HG03060 (cell line): ENCODE measurements at regions not wholly inside any gene's neighbourhood (a gene's known extent, or its start where the extent isn't known, plus 50 kb on each side); places are given as distances from the start of the nearest gene placed in this dataset.
"Not testable (repeated sequence)": the region's sequence is repeated elsewhere in the genome, so short reads cannot be mapped to it uniquely, and the experiment has no call there.

Source experiments
- ATAC-seq: cut with Tn5 transposase; IDR thresholded peaks from one replicate; pipeline ENCODE4 v1.9.1; 2021; ENCODE audit warnings: low read depth, moderate number of reproducible peaks; ENCODE audit not compliant: unreplicated experiment

DNA sequence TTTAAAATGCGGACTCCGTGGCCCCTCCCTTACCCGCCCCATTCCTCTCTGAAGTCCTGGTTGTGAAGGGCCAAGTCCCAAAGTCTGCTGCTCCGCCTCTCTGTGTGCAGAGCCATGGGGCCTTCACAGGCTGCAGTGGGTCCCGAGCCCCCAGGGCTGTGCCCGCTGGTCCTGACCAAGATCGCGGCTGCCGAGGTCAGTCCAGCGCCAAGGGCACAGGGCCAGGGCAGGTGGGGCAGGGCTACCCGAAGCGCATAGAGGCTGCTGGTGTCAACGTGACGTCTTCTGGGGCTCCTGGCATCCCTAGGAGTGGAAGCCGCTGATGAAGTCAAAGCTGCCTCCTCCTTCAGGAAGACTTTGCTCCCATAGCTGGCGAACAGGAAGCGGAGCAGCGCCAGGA lies 858.8 kb downstream of the TUBA3C start:
- ATAC-seq: not testable (repeated sequence)

GRCh38 chr13:18319653-18320052 lies 862.0 kb downstream of the TUBA3C start:
- not testable (repeated sequence) for ATAC-seq

DNA sequence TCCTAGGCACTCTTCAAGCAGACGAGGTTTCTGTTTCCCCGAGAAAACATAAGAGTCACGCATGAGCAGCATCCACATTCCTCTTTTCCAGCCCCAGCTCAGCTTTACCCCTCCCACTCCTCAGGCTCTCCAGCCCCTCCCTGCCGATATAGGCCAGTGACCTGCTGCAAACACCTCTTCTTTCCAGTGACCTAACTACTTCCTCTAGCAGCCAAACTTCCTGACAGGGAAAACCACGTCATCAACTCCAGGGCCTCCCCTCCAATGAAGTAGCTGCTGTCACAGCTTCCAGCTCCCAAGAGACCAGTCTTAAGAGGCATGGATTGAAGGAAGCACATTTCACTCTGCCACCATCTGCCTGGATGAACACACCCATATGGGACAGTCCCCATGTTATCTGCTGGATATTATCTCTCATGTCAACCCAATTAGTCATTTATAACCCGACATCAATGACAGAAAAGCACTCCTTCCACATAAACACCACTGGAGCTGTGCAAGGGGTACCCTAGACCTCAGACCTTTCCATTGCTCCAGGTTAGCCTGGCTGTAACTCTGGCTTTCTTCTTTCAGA lies 878.3 kb downstream of the TUBA3C start:
- not testable (repeated sequence) for ATAC-seq

DNA sequence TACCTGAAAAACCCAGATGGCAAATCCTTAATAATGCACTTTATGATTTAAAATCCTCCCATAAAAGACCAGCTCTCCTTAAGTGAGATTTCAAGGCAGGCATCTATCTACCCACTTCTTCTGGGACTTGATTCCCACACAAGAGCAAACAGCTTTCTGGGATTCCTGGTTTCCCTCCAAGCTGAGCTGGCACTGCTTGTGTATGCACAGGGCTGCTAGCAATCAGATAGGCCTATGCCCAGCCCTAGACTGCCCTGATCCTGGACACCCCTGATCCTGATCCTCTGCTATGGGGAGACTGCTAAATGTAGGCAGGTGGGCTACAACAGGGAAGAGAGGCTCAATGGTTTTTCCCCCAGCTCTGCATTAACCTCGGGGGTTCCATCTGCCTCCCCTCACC lies 880.7 kb downstream of the TUBA3C start:
- ATAC-seq: not testable (repeated sequence)

DNA sequence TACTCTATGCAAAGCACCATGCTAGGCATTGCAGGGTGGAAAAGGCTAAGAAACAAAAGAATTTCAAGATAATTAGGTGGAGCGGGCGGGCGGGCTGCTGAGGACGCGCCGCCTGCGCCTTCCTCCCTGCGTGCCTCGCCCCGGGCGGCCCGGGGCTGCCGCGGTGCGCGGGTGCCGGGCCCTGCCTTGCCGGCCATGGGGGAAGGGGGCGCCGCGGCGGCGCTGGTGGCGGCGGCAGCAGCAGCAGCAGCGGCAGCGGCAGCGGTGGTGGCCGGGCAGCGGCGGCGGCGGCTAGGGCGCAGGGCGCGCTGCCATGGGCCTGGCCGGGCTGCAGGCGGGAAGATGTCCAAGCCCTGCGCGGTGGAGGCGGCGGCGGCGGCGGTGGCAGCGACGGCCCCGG lies 884.3 kb downstream of the TUBA3C start:
- ATAC-seq: not testable (repeated sequence)

- not testable (repeated sequence) for ATAC-seq
Observed at GRCh38 chr13:18296617-18297016, 885.0 kb downstream of the TUBA3C start.

- ATAC-seq: not testable (repeated sequence)
Observed at GRCh38 chr13:18294311-18294710, 887.3 kb downstream of the TUBA3C start.

- not testable (repeated sequence) for ATAC-seq
Observed at GRCh38 chr13:18286848-18287247, 894.8 kb downstream of the TUBA3C start.

DNA sequence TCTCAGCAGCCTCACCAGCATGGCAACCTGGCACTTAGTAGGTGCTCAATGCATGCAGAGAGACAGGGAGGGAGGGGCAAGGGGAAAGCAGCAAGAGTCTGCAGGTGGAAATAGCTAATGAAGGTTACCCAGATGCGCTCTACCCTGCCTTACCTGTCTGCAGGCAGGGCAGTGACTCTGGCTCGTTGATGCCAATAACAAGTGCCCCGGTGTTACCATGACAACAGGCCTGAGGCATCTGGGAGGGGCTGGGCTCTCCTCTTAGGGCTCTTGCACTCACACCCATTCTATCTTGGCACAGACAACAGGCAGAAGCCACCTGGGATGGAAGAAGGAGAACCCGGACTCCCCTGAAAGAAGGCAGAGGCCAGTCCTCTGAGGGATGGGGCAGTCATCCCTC lies 896.0 kb downstream of the TUBA3C start:
- not testable (repeated sequence) for ATAC-seq

DNA sequence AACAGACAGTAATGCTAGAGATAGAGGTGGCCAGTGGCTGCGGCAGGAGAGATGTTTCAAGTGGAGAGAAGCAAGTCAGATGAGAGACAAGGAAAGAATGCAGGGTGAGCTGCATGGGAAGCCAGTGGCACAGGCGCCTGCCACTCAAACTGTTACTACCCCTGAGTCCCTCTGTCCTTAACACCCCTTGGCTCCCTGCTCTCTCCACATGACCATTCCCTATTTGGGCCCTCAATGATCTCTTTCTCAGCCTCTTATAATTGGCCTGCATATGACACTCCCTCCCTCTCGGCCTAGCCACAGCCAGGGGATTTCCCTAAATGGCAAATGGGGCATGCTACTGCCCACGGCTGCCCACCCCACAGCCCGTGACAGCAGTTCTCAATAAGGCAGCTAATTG lies 897.6 kb downstream of the TUBA3C start:
- ATAC-seq: not testable (repeated sequence)

DNA sequence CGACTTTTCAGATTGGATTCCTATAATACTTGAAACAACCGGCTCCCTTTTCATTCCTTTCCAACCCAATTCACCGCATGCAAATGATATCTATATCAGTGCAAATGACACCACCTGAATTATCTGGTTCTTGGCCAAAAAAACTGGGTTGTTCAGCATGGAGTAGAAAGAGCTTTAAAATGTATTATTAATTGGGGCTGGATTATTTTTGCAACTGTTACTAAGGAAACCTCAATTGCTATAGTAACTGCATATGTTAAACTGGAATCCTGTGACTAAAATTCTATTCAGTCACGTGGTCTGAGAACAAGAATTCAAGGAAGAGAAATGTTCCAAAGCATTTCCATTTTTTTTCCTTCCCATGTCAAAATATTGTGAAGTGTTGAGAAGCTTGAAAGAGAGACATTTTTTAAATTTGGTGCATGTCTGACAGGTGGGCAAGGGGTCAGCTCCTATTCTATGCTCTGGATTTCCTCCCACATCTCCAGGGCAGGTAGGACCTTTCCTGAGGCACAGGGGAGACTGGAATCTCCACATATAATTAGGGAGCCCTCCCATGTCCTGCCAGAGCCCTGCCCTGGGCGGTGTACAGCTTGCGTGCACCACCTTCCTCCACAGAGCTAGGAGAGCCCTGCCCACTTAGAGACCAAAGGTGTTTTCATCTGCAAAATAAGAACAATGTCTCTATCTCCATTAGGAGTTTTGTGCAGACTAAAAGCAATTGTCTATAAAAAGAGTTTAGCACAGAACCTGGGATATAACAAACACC lies 899.6 kb downstream of the TUBA3C start:
- not testable (repeated sequence) for ATAC-seq

DNA sequence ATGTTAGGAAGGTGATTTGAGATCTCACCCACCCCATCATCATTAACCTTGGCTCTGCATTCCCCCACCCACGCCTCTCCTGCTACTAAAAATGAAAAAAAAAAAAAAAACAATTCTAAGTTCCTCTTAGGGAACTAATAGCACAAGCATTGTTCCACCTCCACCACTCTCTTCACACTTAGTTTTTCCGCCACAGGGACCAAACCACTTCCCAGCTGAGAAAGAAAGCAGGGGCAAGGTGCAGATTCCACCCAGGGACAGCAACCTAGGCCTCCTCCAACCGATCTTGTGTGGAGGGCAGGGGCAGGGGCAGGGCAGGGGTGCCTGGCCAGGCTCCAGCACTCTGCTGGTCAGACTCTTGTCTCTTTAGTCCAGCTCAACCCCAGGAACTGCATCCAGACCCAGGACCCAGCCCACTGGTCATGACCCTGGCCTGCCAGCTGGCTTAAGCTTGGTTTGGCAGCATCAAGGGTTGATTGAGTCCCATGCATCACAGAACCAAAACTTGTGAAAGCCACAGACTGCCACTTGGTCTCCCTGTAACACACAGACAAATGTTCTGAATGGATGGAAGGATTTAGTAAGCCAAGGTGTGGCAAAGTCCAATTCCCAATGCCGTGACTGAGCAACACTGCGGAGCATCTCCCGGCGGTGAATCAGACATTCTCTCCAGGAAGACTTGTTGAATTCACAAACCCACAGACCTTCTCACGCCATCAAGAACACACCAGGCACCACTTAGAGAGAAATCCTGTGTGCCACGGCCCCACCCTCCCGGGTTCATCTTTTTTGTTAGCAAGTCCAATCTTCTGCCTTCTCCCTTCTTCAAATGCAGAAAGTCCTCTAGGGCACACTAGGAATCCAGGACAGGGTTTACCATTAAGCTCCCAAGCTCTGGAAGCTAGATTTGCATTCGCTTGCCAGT lies 900.5 kb downstream of the TUBA3C start:
- ATAC-seq: not testable (repeated sequence)

DNA sequence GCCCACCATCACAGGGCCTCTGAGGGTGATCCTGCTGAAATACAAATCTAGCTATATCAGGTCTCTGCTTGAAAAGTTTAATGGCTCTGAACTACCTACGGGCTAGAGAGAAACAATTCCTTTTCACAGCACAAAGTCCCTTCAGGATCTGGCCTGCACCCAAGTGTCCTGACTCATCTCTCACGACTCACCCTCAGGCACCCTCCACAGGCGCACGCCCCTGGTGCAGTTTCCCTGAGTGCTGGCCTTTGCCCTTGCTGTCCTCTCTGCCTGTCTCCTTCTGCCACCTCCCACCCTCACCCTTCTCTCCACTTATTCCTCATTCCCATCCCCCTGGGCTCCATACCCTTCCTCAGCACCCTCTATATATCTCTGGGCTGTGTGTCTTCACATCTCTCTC lies 901.7 kb downstream of the TUBA3C start:
- not testable (repeated sequence) for ATAC-seq

- ATAC-seq: not testable (repeated sequence)
Observed at GRCh38 chr13:18277372-18277771, 904.3 kb downstream of the TUBA3C start.

DNA sequence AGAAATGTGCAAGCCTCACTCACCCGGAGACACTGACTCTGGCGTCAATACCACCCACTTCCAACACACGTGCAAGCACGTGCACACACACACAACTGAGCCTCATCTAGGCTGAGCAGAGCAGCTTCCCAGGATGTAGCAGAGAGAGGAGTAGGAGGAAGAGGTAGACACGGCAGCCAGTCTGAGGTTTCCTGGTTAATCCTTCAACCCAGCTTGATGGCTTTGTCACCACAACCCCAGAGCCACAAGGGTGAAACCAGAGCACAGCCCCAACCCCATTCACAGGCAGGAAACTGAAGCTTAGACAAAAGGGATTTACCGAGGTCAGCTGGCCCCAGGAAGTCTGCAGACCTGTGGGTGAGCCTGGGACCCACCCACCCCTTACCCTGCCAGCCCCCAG lies 905.3 kb downstream of the TUBA3C start:
- ATAC-seq: not testable (repeated sequence)

DNA sequence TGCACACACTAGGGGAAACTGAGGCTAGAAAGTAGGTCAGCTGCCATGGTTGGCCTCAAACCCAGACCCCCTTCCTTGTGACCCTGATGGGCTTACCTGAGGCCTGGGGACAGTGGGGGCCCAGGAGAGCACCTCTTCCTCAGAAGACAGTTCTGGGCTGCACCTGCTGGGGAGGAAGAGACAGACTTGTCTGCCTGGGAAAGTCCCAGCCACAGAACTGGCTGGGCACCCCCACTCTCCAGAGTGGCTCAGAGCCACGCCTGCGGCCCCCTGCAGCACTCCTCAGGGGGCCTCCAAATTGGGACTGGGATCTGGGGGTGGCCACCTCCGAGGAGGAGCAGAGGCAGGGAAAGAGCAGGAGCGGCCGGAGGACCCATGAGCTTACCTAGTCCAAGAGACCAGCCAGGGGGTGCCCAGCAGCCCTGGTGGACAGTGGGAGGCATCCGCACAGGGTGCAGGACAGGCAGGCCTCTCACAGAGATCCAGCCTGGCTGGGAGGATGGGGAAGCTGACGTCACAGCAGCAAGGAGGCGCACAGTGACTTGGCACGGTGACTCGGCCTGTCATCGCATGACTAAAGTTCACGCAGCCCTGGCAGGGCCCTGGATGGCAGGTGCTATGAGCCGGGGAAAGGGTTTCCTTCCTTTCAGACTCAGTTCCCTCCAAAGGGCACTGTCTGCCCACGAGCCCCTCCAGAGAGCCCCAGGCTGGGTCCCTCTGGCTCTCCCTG lies 907.7 kb downstream of the TUBA3C start:
- ATAC-seq: not testable (repeated sequence)

DNA sequence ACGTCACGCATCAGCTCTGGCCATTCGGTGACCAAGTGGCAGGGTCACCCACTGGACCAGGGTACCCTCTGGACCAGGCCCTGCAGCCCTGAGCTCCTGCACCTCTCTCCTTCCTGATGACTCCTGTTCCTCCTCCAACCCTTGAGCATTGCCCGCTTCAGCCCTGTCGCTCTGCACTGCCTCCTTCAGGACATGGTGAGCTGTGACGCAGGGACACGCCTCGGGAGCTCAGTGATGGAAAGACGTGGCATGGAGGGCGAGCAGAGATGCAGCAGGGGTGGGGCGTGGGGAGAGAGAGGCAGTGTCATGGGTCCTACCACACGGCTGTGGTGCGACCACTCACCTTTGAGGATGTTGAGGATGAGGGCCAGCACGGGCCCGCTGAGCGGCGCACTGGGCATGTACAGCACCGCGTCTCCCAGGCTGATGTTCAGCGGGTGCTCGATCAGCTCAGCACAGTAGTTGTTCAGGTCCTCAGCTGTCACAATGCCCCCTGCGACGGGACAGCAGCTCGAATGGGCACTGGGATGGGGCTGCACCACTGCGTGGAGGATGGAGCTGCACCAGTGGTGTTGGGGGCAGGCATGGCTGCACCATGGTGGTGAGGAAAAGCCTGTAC lies 922.7 kb downstream of the TUBA3C start:
- ATAC-seq: not testable (repeated sequence)

DNA sequence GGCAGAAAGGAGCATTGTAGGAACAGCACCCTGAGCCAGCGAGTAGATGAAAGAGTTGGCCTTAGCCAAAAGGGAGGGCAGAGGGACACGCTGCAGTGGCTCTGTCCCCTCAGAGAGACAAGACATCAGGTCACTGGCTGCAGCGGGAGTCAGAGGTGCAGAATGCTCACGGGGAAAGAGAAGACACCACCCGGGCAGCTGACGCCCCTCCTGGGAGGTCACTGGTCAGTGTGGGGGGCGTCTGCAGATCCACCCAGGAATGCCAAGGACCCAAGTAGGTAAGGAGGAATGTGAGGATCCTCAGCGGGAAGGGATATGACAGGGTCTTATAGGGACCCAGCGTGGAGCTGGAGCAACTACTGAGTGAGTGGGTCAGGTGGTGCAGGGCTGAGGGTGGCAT lies 923.9 kb downstream of the TUBA3C start:
- not testable (repeated sequence) for ATAC-seq

GRCh38 chr13:18252848-18253247 lies 928.8 kb downstream of the TUBA3C start:
- ATAC-seq: not testable (repeated sequence)
